H1 (cell line): ENCODE measurements at regions not wholly inside any gene's neighbourhood (a gene's known extent, or its start where the extent isn't known, plus 50 kb on each side); places are given as distances from the start of the nearest gene placed in this dataset.

ENCODE experiments used
- CTCF ChIA-PET: fragments of 300-600 bp; sonication (Branson Sonifier 250); formaldehyde crosslinking; loops from one replicate; lab custom pipeline; 2021; ENCODE audit not compliant: partially characterized antibody; lab: Charles Lee
- POLR2A ChIA-PET: fragments of 300-600 bp; sonication (Branson Sonifier 250); formaldehyde crosslinking; loops from one replicate; lab custom pipeline; 2021; ENCODE audit warnings: inconsistent platforms; ENCODE audit not compliant: partially characterized antibody; lab: Charles Lee
- DNase-seq, 2 experiments: peaks; one replicate each; pipeline versions ENCODE4 v3.0.0 to v3.0.0-alpha.2; 2010 to 2022; ENCODE audit warnings: low spot score in 2 of 2, low read depth in 1 of 2, mixed read lengths in 1 of 2
- FAIRE-seq: peaks from 2 replicates; lab custom pipeline; 2011; peaks lifted over from hg19 to GRCh38; lab: Jason Lieb, UNC
- H2AFZ ChIP-seq: 2 replicates; pipeline ENCODE4 v1.8.1; 2012; ENCODE audit warnings: low read length, inconsistent platforms
- H2AK5ac ChIP-seq: 2 replicates; pipeline ENCODE4 v1.6.1; 2013; ENCODE audit warnings: low read depth, low read length
- H2BK120ac ChIP-seq: replicated peaks from 2 replicates; pipeline ENCODE3; 2013; ENCODE audit warnings: low read depth, low read length, inconsistent platforms
- H2BK12ac ChIP-seq: 2 replicates; pipeline ENCODE4 v1.6.1; 2013; ENCODE audit warnings: low read depth, low read length
- H2BK15ac ChIP-seq: 2 replicates; pipeline ENCODE4 v1.6.1; 2013; ENCODE audit warnings: low read length
- H2BK20ac ChIP-seq: 2 replicates; pipeline ENCODE4 v1.6.1; 2013; ENCODE audit warnings: low read length
- H2BK5ac ChIP-seq: 2 replicates; pipeline ENCODE4 v1.6.1; 2013; ENCODE audit warnings: low read depth, low read length
- H3K14ac ChIP-seq: 2 replicates; pipeline ENCODE4 v1.6.1; 2013; ENCODE audit warnings: inconsistent platforms; ENCODE audit not compliant: insufficient read length
- H3K18ac ChIP-seq: 2 replicates; pipeline ENCODE4 v1.6.1; 2013; ENCODE audit warnings: low read length; ENCODE audit errors: extremely low read depth
- H3K23ac ChIP-seq: 2 replicates; pipeline ENCODE4 v1.6.1; 2013; ENCODE audit warnings: inconsistent platforms; ENCODE audit not compliant: insufficient read length
- H3K23me2 ChIP-seq: 2 replicates; pipeline ENCODE4 v1.6.1; 2013; ENCODE audit warnings: low read depth, low read length
- H3K27ac ChIP-seq: 2 replicates; pipeline ENCODE4 v1.6.1; 2011; ENCODE audit warnings: low read depth, low read length, inconsistent platforms
- H3K27me3 ChIP-seq, 4 experiments: replicated peaks in 1 of 4; 1 replicate in 1 of 4; 2 replicates in 3 of 4; pipeline versions ENCODE4 v1.6.1 to v1.8.1; 2011 to 2013; ENCODE audit warnings: low read length in 3 of 4, mild to moderate bottlenecking in 3 of 4, inconsistent platforms in 2 of 4, mixed read lengths in 2 of 4, moderate library complexity in 1 of 4; ENCODE audit not compliant: control insufficient read depth in 3 of 4, insufficient read depth in 3 of 4; ENCODE audit errors: extremely low read depth in 1 of 4
- H3K36me3 ChIP-seq, 4 experiments: 2 replicates each; pipeline versions ENCODE4 v1.6.1 to v1.8.1; 2011 to 2013; ENCODE audit warnings: mild to moderate bottlenecking in 4 of 4, low read length in 3 of 4, moderate library complexity in 2 of 4, control low read depth in 1 of 4, inconsistent platforms in 1 of 4; ENCODE audit not compliant: insufficient read depth in 4 of 4, control insufficient read depth in 2 of 4
- H3K4ac ChIP-seq: replicated peaks from 2 replicates; pipeline ENCODE3; 2013; ENCODE audit warnings: low read length, low read depth, mixed read lengths, inconsistent platforms; ENCODE audit not compliant: insufficient read length
- H3K4me1 ChIP-seq, 4 experiments: replicated peaks in 1 of 4; 1 replicate in 1 of 4; 2 replicates in 3 of 4; pipeline versions ENCODE4 v1.6.1 to v1.8.1; 2011 to 2013; ENCODE audit warnings: low read length in 3 of 4, inconsistent platforms in 2 of 4, mixed read lengths in 1 of 4; ENCODE audit not compliant: insufficient read depth in 4 of 4, control insufficient read depth in 3 of 4
- H3K4me2 ChIP-seq, 2 experiments: 2 replicates each; pipeline versions ENCODE4 v1.6.1 to v1.8.1; 2011 to 2013; ENCODE audit warnings: low read depth in 2 of 2, low read length in 2 of 2, control low read depth in 1 of 2, inconsistent platforms in 1 of 2, mild to moderate bottlenecking in 1 of 2; ENCODE audit not compliant: insufficient read depth in 1 of 2
- H3K4me3 ChIP-seq, 4 experiments: fragments of 200-600, 300-600 bp in 1 of 4; sonication (generic), shearing (Covaris generic), sonication (Bioruptor Twin) in 1 of 4; 2 replicates each; pipeline versions ENCODE4 v1.5.1 to v1.8.1; 2011 to 2016; ENCODE audit warnings: low read length in 4 of 4, low read depth in 3 of 4, control low read depth in 2 of 4, inconsistent platforms in 2 of 4, mild to moderate bottlenecking in 2 of 4, mixed read lengths in 1 of 4, moderate library complexity in 1 of 4; ENCODE audit not compliant: insufficient read depth in 2 of 4; ENCODE audit errors: extremely low read depth in 1 of 4
- H3K56ac ChIP-seq: replicated peaks from 2 replicates; pipeline ENCODE3; 2013; ENCODE audit warnings: low read depth, mild to moderate bottlenecking, mixed read lengths, low read length, inconsistent platforms; ENCODE audit not compliant: insufficient read length
- H3K79me1 ChIP-seq: 2 replicates; pipeline ENCODE4 v1.6.1; 2013; ENCODE audit warnings: low read depth, low read length, control low read depth
- H3K79me2 ChIP-seq, 2 experiments: 2 replicates each; pipeline versions ENCODE4 v1.6.1 to v1.8.1; 2012 to 2013; ENCODE audit warnings: low read length in 2 of 2, mild to moderate bottlenecking in 2 of 2, inconsistent platforms in 1 of 2; ENCODE audit not compliant: insufficient read depth in 2 of 2, control insufficient read depth in 1 of 2
- H3K9ac ChIP-seq, 4 experiments: replicated peaks in 1 of 4; 1 replicate in 1 of 4; 2 replicates in 3 of 4; pipeline versions ENCODE4 v1.6.1 to v1.8.1; 2011 to 2013; ENCODE audit warnings: low read depth in 3 of 4, low read length in 3 of 4, control low read depth in 2 of 4, mild to moderate bottlenecking in 2 of 4, moderate library complexity in 2 of 4, inconsistent platforms in 1 of 4; ENCODE audit errors: extremely low read depth in 1 of 4
- H3K9me3 ChIP-seq, 2 experiments: 2 replicates each; pipeline versions ENCODE4 v1.6.1 to v1.8.1; 2012 to 2013; ENCODE audit warnings: mild to moderate bottlenecking in 2 of 2, moderate library complexity in 2 of 2, control low read depth in 1 of 2, inconsistent platforms in 1 of 2, low read depth in 1 of 2, low read length in 1 of 2, mixed read lengths in 1 of 2; ENCODE audit not compliant: insufficient read depth in 2 of 2
- H4K20me1 ChIP-seq, 2 experiments: replicated peaks in 1 of 2; 2 replicates each; pipeline versions ENCODE3 to v1.8.1; 2011 to 2013; ENCODE audit warnings: inconsistent platforms in 2 of 2, low read length in 2 of 2, mild to moderate bottlenecking in 1 of 2; ENCODE audit not compliant: insufficient read depth in 2 of 2, control insufficient read depth in 1 of 2
- H4K5ac ChIP-seq: 2 replicates; pipeline ENCODE4 v1.6.1; 2013; ENCODE audit warnings: low read length, low read depth, mixed read lengths, inconsistent platforms; ENCODE audit not compliant: insufficient read length
- H4K8ac ChIP-seq: 2 replicates; pipeline ENCODE4 v1.8.0; 2013; ENCODE audit warnings: mild to moderate bottlenecking, moderate library complexity, low read length, inconsistent platforms; ENCODE audit not compliant: insufficient read depth; ENCODE audit errors: extremely low read depth
- H4K91ac ChIP-seq: replicated peaks from 2 replicates; pipeline ENCODE3; 2013; ENCODE audit warnings: low read length, mixed read lengths, inconsistent platforms; ENCODE audit not compliant: insufficient read length
- NANOG ChIP-seq: IDR thresholded peaks from 2 replicates; pipeline ENCODE4 v1.6.1; 2011; ENCODE audit warnings: low read length, low read depth, mild to moderate bottlenecking, inconsistent platforms; ENCODE audit not compliant: insufficient read depth, poor library complexity, severe bottlenecking
- POU5F1 ChIP-seq: IDR thresholded peaks from 2 replicates; pipeline ENCODE4 v1.6.1; 2011; ENCODE audit warnings: low read depth, mild to moderate bottlenecking, low read length, moderate library complexity
- RNF2 ChIP-seq: fragments of 200-900, 300-1000 bp; sonication (generic); IDR thresholded peaks from 2 replicates; pipeline ENCODE4 v1.7.1; 2016; ENCODE audit warnings: borderline replicate concordance, low read depth, mild to moderate bottlenecking, antibody characterized with exemption, low read length; ENCODE audit not compliant: poor library complexity, severe bottlenecking; ENCODE audit errors: missing control alignments
- SP4 ChIP-seq: IDR thresholded peaks from 2 replicates; pipeline ENCODE4 v1.6.1; 2012; ENCODE audit warnings: low read length, inconsistent platforms
- TEAD4 ChIP-seq: IDR thresholded peaks from 2 replicates; pipeline ENCODE4 v1.6.1; 2012; ENCODE audit warnings: low read depth, low read length, inconsistent platforms, mixed read lengths
- WGBS, 2 experiments: shearing (Covaris generic) in 1 of 2; methylation state at CpG; one replicate each; pipeline versions ENCODE4 v1.1.6 to v1.1.7; 2013 to 2015; ENCODE audit warnings: low lambda C conversion rate in 2 of 2, mixed read lengths in 2 of 2, inconsistent platforms in 1 of 2, low coverage in 1 of 2, missing lambda C conversion rate in 1 of 2; ENCODE audit not compliant: insufficient replicate concordance in 2 of 2, insufficient coverage in 1 of 2, insufficient read length in 1 of 2; ENCODE audit errors: extremely low coverage in 1 of 2, missing lambda C conversion rate in 1 of 2; 5-methylcytosine and 5-hydroxymethylcytosine counted together

DNA sequence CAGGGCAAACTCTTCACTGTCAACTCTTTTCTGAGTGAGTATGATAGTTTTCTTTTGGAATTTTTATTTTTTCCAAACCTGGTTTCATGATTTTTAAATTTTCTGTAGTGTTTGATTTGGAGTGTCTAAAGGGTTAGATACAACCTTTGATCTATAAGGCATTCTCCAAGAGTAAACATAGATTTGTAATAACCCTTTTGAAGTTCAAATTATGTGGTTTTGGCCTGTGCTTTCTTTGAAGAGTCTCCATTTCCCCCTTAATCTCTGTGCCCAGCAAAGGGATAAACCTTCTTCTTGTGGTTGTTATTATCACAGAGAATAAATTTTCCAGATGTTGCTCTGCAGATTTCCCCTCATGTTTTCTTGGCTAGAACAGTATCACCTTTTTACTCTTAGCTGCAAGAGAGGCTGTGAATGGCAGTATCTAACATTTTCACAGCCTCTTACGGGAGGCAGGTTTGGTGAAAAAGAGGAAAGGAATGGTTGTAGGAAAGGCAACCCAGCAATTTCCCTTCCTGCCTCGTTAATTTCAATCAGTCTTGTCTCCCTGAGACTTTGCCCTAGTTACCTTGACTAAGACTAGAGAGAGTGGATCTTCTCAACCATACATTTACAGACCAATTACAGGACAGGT is 83.3 kb upstream of the AKIRIN2 start:
- H3K36me3 ChIP-seq: no peaks in the 10 kb centered on the region
- no peak overlapping the region for H2BK12ac ChIP-seq
- ChIA-PET POLR2A (interaction anchor here (0.5 to 1.3 kb wide), 2 partner anchors 83 to 1053 kb away, joined by 3 to 4 read pairs; partner anchors contain the start of gene AKIRIN2), CTCF (no interaction called here)
- no peak overlapping the region for H3K9ac ChIP-seq
- no peaks in the 10 kb centered on the region for H3K27me3 ChIP-seq
- FAIRE-seq: no peak
- H2AFZ ChIP-seq: peak overlapping the region; percentile 31; the same call in 1 of the 2 replicates
- no peaks in the 10 kb centered on the region for H3K79me2 ChIP-seq
- no peak overlapping the region for H4K91ac ChIP-seq
- no peak overlapping the region for H3K4me3 ChIP-seq
- no peak overlapping the region for H3K4me2 ChIP-seq
- H3K23me2 ChIP-seq: no peaks in the 10 kb centered on the region
- no peak overlapping the region for H4K5ac ChIP-seq
- no peak overlapping the region for H2AK5ac ChIP-seq
- H2BK20ac ChIP-seq: no peak overlapping the region
- no peak overlapping the region for H3K23ac ChIP-seq
- H3K14ac ChIP-seq: no peak overlapping the region
- no peak overlapping the region for H3K4ac ChIP-seq
- no peak overlapping the region for H3K27ac ChIP-seq
- no peaks in the 10 kb centered on the region for H4K20me1 ChIP-seq
- no peak overlapping the region for H2BK5ac ChIP-seq
- H3K9me3 ChIP-seq: no peaks in the 10 kb centered on the region
- H3K4me1 ChIP-seq: peaks cover 0 to 13% (median 5%) of the 10 kb centered on the region in 4 experiments; a peak in 3 of 7 replicates
- H2BK15ac ChIP-seq: no peak overlapping the region
- WGBS, 2 experiments: 94% methylated on average over 2 of the region's 2 CpGs; no CpG with 5 or more reads in 1 of the 2 experiments
- H3K18ac ChIP-seq: no peak overlapping the region
- no peak overlapping the region for H3K56ac ChIP-seq
- DNase-seq: no peak
- H4K8ac ChIP-seq: no peak overlapping the region
- H3K79me1 ChIP-seq: no peaks in the 10 kb centered on the region
- no peak overlapping the region for H2BK120ac ChIP-seq
- TF ChIP-seq RNF2 (no peak), POU5F1 (no peak), SP4 (no peak), NANOG (no peak), TEAD4 (no peak)
